Suprapubic skin (tissue), 4 donors: ENCODE measurements at regions not wholly inside any gene's neighbourhood (a gene's known extent, or its start where the extent isn't known, plus 50 kb on each side); places are given as distances from the start of the nearest gene placed in this dataset.

Source experiments
- EP300 ChIP-seq: sonication (generic); formaldehyde crosslinking; IDR thresholded peaks from one replicate; pipeline ENCODE4 v1.6.1; 2017; ENCODE audit warnings: antibody characterized with exemption
- POLR2A ChIP-seq, 2 donors: fragments of 450-650 bp; IDR thresholded peaks; one replicate each; pipeline ENCODE4 v1.6.1; 2017; ENCODE audit warnings: antibody characterized with exemption in 2 of 2, mild to moderate bottlenecking in 2 of 2, moderate library complexity in 2 of 2
- POLR2AphosphoS5 ChIP-seq, 3 donors: sonication (generic); formaldehyde crosslinking; IDR thresholded peaks; one replicate each; pipeline ENCODE4 v1.6.1; 2017; ENCODE audit warnings: antibody characterized with exemption in 3 of 3
- TF ChIP-seq, protein P1 (sequence below), 2 donors: fragments of 200-600 bp in 1 of 2; fragments of 450-650 bp in 1 of 2; sonication (generic) in 1 of 2; IDR thresholded peaks; one replicate each; pipeline ENCODE4 v1.5.1; 2016 to 2019; ENCODE audit warnings: antibody characterized with exemption in 2 of 2, mild to moderate bottlenecking in 1 of 2, moderate library complexity in 1 of 2

DNA sequence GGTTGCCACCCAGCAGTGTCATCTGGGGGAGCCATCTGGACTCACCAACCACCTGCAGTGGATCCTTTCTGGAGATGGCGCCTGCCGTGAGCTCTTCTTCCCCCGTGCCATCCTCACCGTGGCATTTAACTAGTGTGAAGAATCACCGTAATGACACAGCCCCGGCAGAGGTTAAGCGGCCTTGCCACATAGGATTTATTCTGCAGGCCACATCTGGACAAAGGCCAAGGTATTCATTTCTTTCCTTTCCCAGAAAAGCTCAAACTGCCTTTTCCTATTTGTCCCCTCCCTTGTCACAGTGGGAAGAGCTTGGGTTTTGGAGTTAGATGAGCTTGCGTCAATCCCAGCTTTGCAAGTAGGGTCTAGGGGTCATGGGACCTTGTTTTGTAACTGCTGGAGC lies 88.4 kb downstream of the PXDC1 start:
- TF ChIP-seq POLR2A (IDR thresholded peaks at IDR 0.05) (no peak), POLR2AphosphoS5 (IDR thresholded peaks at IDR 0.05) (no peak), EP300 (no peak)
- TF ChIP-seq, protein P1, sequence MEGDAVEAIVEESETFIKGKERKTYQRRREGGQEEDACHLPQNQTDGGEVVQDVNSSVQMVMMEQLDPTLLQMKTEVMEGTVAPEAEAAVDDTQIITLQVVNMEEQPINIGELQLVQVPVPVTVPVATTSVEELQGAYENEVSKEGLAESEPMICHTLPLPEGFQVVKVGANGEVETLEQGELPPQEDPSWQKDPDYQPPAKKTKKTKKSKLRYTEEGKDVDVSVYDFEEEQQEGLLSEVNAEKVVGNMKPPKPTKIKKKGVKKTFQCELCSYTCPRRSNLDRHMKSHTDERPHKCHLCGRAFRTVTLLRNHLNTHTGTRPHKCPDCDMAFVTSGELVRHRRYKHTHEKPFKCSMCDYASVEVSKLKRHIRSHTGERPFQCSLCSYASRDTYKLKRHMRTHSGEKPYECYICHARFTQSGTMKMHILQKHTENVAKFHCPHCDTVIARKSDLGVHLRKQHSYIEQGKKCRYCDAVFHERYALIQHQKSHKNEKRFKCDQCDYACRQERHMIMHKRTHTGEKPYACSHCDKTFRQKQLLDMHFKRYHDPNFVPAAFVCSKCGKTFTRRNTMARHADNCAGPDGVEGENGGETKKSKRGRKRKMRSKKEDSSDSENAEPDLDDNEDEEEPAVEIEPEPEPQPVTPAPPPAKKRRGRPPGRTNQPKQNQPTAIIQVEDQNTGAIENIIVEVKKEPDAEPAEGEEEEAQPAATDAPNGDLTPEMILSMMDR (IDR thresholded peaks at IDR 0.05) = no peak
